ENCODE measurements at regions not wholly inside any gene's neighbourhood (a gene's known extent, or its start where the extent isn't known, plus 50 kb on each side); places are given as distances from the start of the nearest gene placed in this dataset.

DNA sequence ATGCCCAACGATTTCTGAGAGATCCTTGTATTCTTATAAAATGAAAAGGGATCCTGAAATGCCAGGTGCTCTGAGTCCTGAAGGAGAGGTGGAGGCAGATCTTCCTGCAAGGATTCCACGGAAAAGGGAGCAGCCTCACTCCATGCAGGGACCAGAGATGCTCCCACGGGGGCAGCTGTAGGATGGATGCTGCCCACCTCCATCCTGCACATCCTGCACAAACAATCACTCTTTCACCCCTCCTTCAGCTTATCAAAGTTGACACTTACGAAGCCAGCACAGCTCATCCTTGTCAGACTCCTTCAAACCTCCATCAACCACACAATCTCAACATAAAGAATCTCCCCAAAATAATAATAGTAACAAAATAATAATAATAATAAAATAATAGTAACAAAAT is 119.1 kb downstream of the GGTLC2 start:
- no peak for DNase-seq
- Histone ChIP-seq H3K4me3 (no peak overlapping the region), H3K27ac (no peak overlapping the region), H3K27me3 (no peaks in the 10 kb centered on the region), H3K4me1 (no peaks in the 10 kb centered on the region), H3K36me3 (replicated peaks in 1 of 2; ENCODE audit: insufficient read depth in 1 of 2, low read depth in 2 of 2) (no peaks in the 10 kb centered on the region), H3K9me3 (no peaks in the 10 kb centered on the region)
- no peak for ATAC-seq
- 52 to 53% methylated on average over 4 of the region's 4 CpGs for WGBS, 2 donors
- intact Hi-C loops (cut with DNase I) = no loop called here
- TF ChIP-seq CTCF (IDR thresholded peaks at IDR 0.05) (no peak), POLR2A (IDR thresholded peaks at IDR 0.05) (no peak)

DNA sequence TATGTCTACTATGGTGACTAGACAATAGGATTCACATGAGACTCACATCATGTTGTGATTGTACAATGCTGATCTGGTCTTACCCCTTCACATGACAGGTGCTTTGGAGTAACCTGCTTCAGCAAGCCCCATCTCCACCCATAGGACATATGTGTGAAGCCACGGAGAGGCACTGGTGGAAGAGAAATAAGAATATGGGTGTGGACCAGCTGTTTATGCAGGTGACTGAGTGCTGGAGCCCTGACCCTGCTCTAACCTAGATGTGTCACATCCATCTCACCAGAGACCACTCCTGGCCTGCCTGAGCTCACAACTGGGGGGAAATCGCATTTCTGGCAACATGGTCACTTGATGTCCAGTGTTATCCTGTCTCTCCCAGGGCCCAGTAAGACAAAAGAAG is 119.7 kb downstream of the GGTLC2 start:
- Histone ChIP-seq H3K27me3 (no peaks in the 10 kb centered on the region), H3K9me3 (no peaks in the 10 kb centered on the region), H3K4me3 (no peak overlapping the region), H3K27ac (no peak overlapping the region), H3K4me1 (no peaks in the 10 kb centered on the region), H3K36me3 (replicated peaks in 1 of 2; ENCODE audit: insufficient read depth in 1 of 2, low read depth in 2 of 2) (no peaks in the 10 kb centered on the region)
- no peak for DNase-seq
- no peak for ATAC-seq
- WGBS, 2 donors = 32 to 52% methylated on average over 2 of the region's 2 CpGs
- TF ChIP-seq POLR2A (IDR thresholded peaks at IDR 0.05) (no peak), CTCF (IDR thresholded peaks at IDR 0.05) (no peak)
- intact Hi-C loops (cut with DNase I) = no loop called here

DNA sequence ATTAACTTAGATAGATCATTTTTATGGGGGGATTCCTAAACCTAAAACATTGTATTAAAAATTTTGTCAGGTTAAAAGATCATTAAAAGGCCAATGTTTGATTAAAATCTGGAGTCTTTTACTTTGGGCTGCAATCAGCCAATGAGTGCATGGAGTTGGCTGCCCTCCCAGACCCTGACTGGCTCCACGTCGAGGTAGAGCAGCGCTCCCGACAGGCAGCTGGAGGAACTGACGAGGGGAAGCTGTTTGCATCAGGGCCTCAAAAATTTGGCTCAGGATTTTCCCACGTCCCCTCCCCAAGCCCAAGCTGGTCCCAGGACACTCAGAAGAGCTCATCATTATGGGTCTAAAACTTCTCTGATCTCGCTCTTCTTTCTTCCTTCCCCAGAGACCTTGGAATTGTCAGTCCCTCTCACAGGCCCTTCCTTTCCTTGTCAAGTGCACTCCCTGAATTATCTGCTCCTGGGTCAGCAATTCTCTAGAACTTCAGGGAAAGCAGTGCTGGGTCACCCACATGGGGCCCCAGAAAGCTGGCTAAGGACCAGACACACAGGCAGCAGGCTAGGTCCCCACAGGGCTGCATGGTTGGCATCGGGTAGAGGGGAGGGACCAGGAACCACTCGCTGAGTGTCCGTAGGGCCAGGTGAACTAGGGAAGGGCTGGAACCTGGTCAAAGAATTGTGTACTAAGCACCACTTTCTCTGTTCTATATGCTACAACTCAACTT is 119.6 kb upstream of the IGLL5 start:
- WGBS, 2 donors = 33 to 38% methylated on average over 10 of the region's 10 CpGs
- Histone ChIP-seq H3K9me3 (no peaks in the 10 kb centered on the region), H3K36me3 (replicated peaks in 1 of 2; ENCODE audit: insufficient read depth in 1 of 2, low read depth in 2 of 2) (no peaks in the 10 kb centered on the region), H3K4me3 (no peak overlapping the region), H3K27ac (no peak overlapping the region), H3K27me3 (no peaks in the 10 kb centered on the region), H3K4me1 (no peaks in the 10 kb centered on the region)
- DNase-seq = peak in 1 of 4 donors; percentile 25
- no peak for ATAC-seq
- intact Hi-C loops (cut with DNase I) = no loop called here
- no peak for TF ChIP-seq POLR2A (IDR thresholded peaks at IDR 0.05)
- peak in 1 of 7 experiments; percentile 4 for TF ChIP-seq CTCF (IDR thresholded peaks at IDR 0.05)

- TF ChIP-seq CTCF (IDR thresholded peaks at IDR 0.05) (no peak), POLR2A (IDR thresholded peaks at IDR 0.05) (no peak)
- H3K9me3 ChIP-seq = no peaks in the 10 kb centered on the region
- no peak overlapping the region for H3K27ac ChIP-seq
- no peaks in the 10 kb centered on the region for H3K4me1 ChIP-seq
- no peak overlapping the region for H3K4me3 ChIP-seq
- DNase-seq (no peak), ATAC-seq (no peak)
- H3K27me3 ChIP-seq = no peaks in the 10 kb centered on the region
- 86 to 90% methylated on average over 2 of the region's 2 CpGs for WGBS, 2 donors
- H3K36me3 ChIP-seq (replicated peaks in 1 of 2; ENCODE audit: insufficient read depth in 1 of 2, low read depth in 2 of 2) = no peaks in the 10 kb centered on the region
- intact Hi-C loops (cut with DNase I) = no loop called here
These were observed 118.7 kb upstream of the IGLL5 start for GRCh38 chr22:22768885-22769284.
